Ascending aorta (tissue), 2 donors: ENCODE measurements at regions not wholly inside any gene's neighbourhood (a gene's known extent, or its start where the extent isn't known, plus 50 kb on each side); places are given as distances from the start of the nearest gene placed in this dataset.

ENCODE experiments used
- DNase-seq, 2 donors: peaks; one replicate each; pipeline ENCODE4 v3.0.0-alpha.2; 2019; ENCODE audit warnings: low spot score in 2 of 2
- H3K27ac ChIP-seq, 2 donors: fragments of 200-600 bp; sonication (generic); one replicate each; pipeline ENCODE4 v1.5.1; 2016 to 2017; ENCODE audit warnings: mild to moderate bottlenecking in 1 of 2
- H3K27me3 ChIP-seq: fragments of 200-600 bp; sonication (generic); one replicate; pipeline ENCODE4 v1.5.1; 2017
- H3K36me3 ChIP-seq, 2 donors: fragments of 200-600 bp; sonication (generic); one replicate each; pipeline ENCODE4 v1.5.1; 2016
- H3K4me1 ChIP-seq, 2 donors: fragments of 200-600 bp; sonication (generic); one replicate each; pipeline ENCODE4 v1.5.1; 2016 to 2017; ENCODE audit warnings: mild to moderate bottlenecking in 1 of 2
- H3K4me3 ChIP-seq, 2 donors: fragments of 200-600 bp; sonication (generic); one replicate each; pipeline ENCODE4 v1.5.1; 2016 to 2017; ENCODE audit warnings: mild to moderate bottlenecking in 1 of 2
- H3K9me3 ChIP-seq, 2 donors: fragments of 200-600 bp; sonication (generic); one replicate each; pipeline ENCODE4 v1.5.1; 2016
- CTCF ChIP-seq, 3 experiments: fragments of 200-600 bp in 2 of 3; fragments of 450-650 bp in 1 of 3; sonication (generic) in 2 of 3; IDR thresholded peaks; one replicate each; pipeline ENCODE4 v1.5.1; 2016 to 2019; ENCODE audit warnings: antibody characterized with exemption in 3 of 3, mild to moderate bottlenecking in 1 of 3, moderate library complexity in 1 of 3
- intact Hi-C: fragments of 100-400 bp; cut with DNase I; formaldehyde crosslinking; loops from one replicate; pipeline ENCODE4 v1.15.1; 2023

GRCh38 chr1:83813576-83813975, 185.4 kb downstream of the TTLL7 start:
- H3K4me3 ChIP-seq: no peak overlapping the region
- DNase-seq: no peak
- intact Hi-C loops: no loop called here
- TF ChIP-seq CTCF (IDR thresholded peaks at IDR 0.05): no peak
- H3K4me1 ChIP-seq: no peaks in the 10 kb centered on the region
- no peaks in the 10 kb centered on the region for H3K9me3 ChIP-seq
- H3K27me3 ChIP-seq: no peaks in the 10 kb centered on the region
- H3K27ac ChIP-seq: no peak overlapping the region
- no peaks in the 10 kb centered on the region for H3K36me3 ChIP-seq

- DNase-seq: no peak
- Histone ChIP-seq H3K36me3 (no peaks in the 10 kb centered on the region), H3K4me3 (no peak overlapping the region), H3K4me1 (no peaks in the 10 kb centered on the region), H3K27me3 (no peaks in the 10 kb centered on the region), H3K9me3 (no peaks in the 10 kb centered on the region), H3K27ac (no peak overlapping the region)
- TF ChIP-seq CTCF (IDR thresholded peaks at IDR 0.05): no peak
- intact Hi-C loops: no loop called here
These were observed 188.8 kb downstream of the TTLL7 start for GRCh38 chr1:83810144-83810543.

- intact Hi-C loops: no loop called here
These were observed 190.4 kb downstream of the TTLL7 start for GRCh38 chr1:83808536-83808935.

GRCh38 chr1:83807821-83808220, 191.1 kb downstream of the TTLL7 start:
- no peaks in the 10 kb centered on the region for H3K27me3 ChIP-seq
- no peak for TF ChIP-seq CTCF (IDR thresholded peaks at IDR 0.05)
- no peaks in the 10 kb centered on the region for H3K36me3 ChIP-seq
- no peak overlapping the region for H3K27ac ChIP-seq
- H3K9me3 ChIP-seq: no peaks in the 10 kb centered on the region
- DNase-seq: no peak
- no peak overlapping the region for H3K4me3 ChIP-seq
- no peaks in the 10 kb centered on the region for H3K4me1 ChIP-seq
- intact Hi-C loops: no loop called here

More at GRCh38 chr1:83808536-83808935, 190.4 kb downstream of the TTLL7 start:
- no peaks in the 10 kb centered on the region for H3K4me1 ChIP-seq
- DNase-seq: no peak
- no peaks in the 10 kb centered on the region for H3K27me3 ChIP-seq
- H3K27ac ChIP-seq: no peak overlapping the region
- no peaks in the 10 kb centered on the region for H3K36me3 ChIP-seq
- no peaks in the 10 kb centered on the region for H3K9me3 ChIP-seq
- no peak overlapping the region for H3K4me3 ChIP-seq
- TF ChIP-seq CTCF (IDR thresholded peaks at IDR 0.05): no peak

- no peak for TF ChIP-seq CTCF (IDR thresholded peaks at IDR 0.05)
- Histone ChIP-seq H3K36me3 (no peaks in the 10 kb centered on the region), H3K4me3 (no peak overlapping the region), H3K9me3 (no peaks in the 10 kb centered on the region), H3K27ac (no peak overlapping the region), H3K4me1 (peaks cover 0 to 6% of the 10 kb centered on the region in 2 donors), H3K27me3 (no peaks in the 10 kb centered on the region)
- intact Hi-C loops: no loop called here
- DNase-seq: no peak
These were observed 191.7 kb downstream of the TTLL7 start for GRCh38 chr1:83807231-83807630.

- Histone ChIP-seq H3K27me3 (no peaks in the 10 kb centered on the region), H3K9me3 (no peaks in the 10 kb centered on the region), H3K4me1 (peaks cover 0 to 8% of the 10 kb centered on the region in 2 donors), H3K4me3 (no peak overlapping the region), H3K27ac (no peak overlapping the region), H3K36me3 (no peaks in the 10 kb centered on the region)
- no peak for DNase-seq
- intact Hi-C loops: no loop called here
- no peak for TF ChIP-seq CTCF (IDR thresholded peaks at IDR 0.05)
These were observed 193.0 kb downstream of the TTLL7 start for GRCh38 chr1:83805921-83806320.
